HG03139 (cell line): ENCODE measurements at regions not wholly inside any gene's neighbourhood (a gene's known extent, or its start where the extent isn't known, plus 50 kb on each side); places are given as distances from the start of the nearest gene placed in this dataset.
"Not testable (repeated sequence)": the region's sequence is repeated elsewhere in the genome, so short reads cannot be mapped to it uniquely, and the experiment has no call there.

Experiments
- ATAC-seq: cut with Tn5 transposase; IDR thresholded peaks from one replicate; pipeline ENCODE4 v1.9.1; 2021; ENCODE audit not compliant: unreplicated experiment

GRCh38 chr7:131072505-131073091 is 255.1 kb upstream of the MKLN1 start:
- no peak for ATAC-seq

- no peak for ATAC-seq
Measured at GRCh38 chr7:131074043-131074442, 253.6 kb upstream of the MKLN1 start.

- no peak for ATAC-seq
Measured at GRCh38 chr7:131074585-131074984, 253.1 kb upstream of the MKLN1 start.

GRCh38 chr7:131075406-131075805 is 252.3 kb upstream of the MKLN1 start:
- no peak for ATAC-seq

GRCh38 chr7:131076032-131076431 is 251.6 kb upstream of the MKLN1 start:
- ATAC-seq, result no peak

GRCh38 chr7:131076711-131077181 is 250.9 kb upstream of the MKLN1 start:
- no peak for ATAC-seq

GRCh38 chr7:131077735-131078134 is 249.9 kb upstream of the MKLN1 start:
- ATAC-seq, result no peak

GRCh38 chr7:131080754-131081153 is 246.9 kb upstream of the MKLN1 start:
- no peak for ATAC-seq

GRCh38 chr7:131081308-131081707 is 246.4 kb upstream of the MKLN1 start:
- no peak for ATAC-seq

GRCh38 chr7:131083781-131084180 is 243.9 kb upstream of the MKLN1 start:
- ATAC-seq, result no peak

- not testable (repeated sequence) for ATAC-seq
Measured at GRCh38 chr7:131084336-131084735, 243.3 kb upstream of the MKLN1 start.

GRCh38 chr7:131087756-131088658 is 239.7 kb upstream of the MKLN1 start:
- ATAC-seq, result no peak

GRCh38 chr7:131090188-131090587 is 237.5 kb upstream of the MKLN1 start:
- no peak for ATAC-seq

- ATAC-seq, result no peak
Measured at GRCh38 chr7:131090886-131091692, 236.6 kb upstream of the MKLN1 start.

GRCh38 chr7:131094685-131095084 is 233.0 kb upstream of the MKLN1 start:
- ATAC-seq, result no peak

- no peak for ATAC-seq
Measured at GRCh38 chr7:131095346-131095745, 232.3 kb upstream of the MKLN1 start.

- no peak for ATAC-seq
Measured at GRCh38 chr7:131096267-131096927, 231.3 kb upstream of the MKLN1 start.

GRCh38 chr7:131097662-131098376 is 229.9 kb upstream of the MKLN1 start:
- no peak for ATAC-seq

GRCh38 chr7:131098527-131098926 is 229.1 kb upstream of the MKLN1 start:
- ATAC-seq, result no peak

GRCh38 chr7:131100357-131101054 is 227.2 kb upstream of the MKLN1 start:
- no peak for ATAC-seq
